ENCODE measurements at regions not wholly inside any gene's neighbourhood (a gene's known extent, or its start where the extent isn't known, plus 50 kb on each side); places are given as distances from the start of the nearest gene placed in this dataset.
A peak's percentile ranks its signal among the peaks of the same experiment; 100 is the strongest.

- no peak for DNase-seq
These were observed 335.4 kb downstream of the CXCL12 start for GRCh38 chr10:44049301-44050015.

- DNase-seq, result no peak
These were observed 337.5 kb downstream of the CXCL12 start for GRCh38 chr10:44047361-44047760.

- DNase-seq, result no peak
These were observed 338.3 kb downstream of the CXCL12 start for GRCh38 chr10:44046605-44047004.

GRCh38 chr10:44045020-44045419 lies 339.9 kb downstream of the CXCL12 start:
- DNase-seq, result no peak

GRCh38 chr10:44044549-44044948 lies 340.3 kb downstream of the CXCL12 start:
- no peak for DNase-seq

- DNase-seq, result no peak
These were observed 341.1 kb downstream of the CXCL12 start for GRCh38 chr10:44043646-44044375.

GRCh38 chr10:44042926-44043602 lies 341.8 kb downstream of the CXCL12 start:
- no peak for DNase-seq

GRCh38 chr10:44042075-44042770 lies 342.7 kb downstream of the CXCL12 start:
- no peak for DNase-seq

GRCh38 chr10:44039599-44039998 lies 345.3 kb downstream of the CXCL12 start:
- DNase-seq, result no peak

- no peak for DNase-seq
These were observed 348.5 kb downstream of the CXCL12 start for GRCh38 chr10:44036425-44036824.

GRCh38 chr10:44035474-44036197 lies 349.3 kb downstream of the CXCL12 start:
- no peak for DNase-seq

- no peak for DNase-seq
These were observed 350.0 kb downstream of the CXCL12 start for GRCh38 chr10:44034946-44035345.

GRCh38 chr10:44033008-44033407 lies 351.9 kb downstream of the CXCL12 start:
- no peak for DNase-seq

GRCh38 chr10:44032216-44032615 lies 352.7 kb downstream of the CXCL12 start:
- DNase-seq, result no peak

GRCh38 chr10:44030738-44031137 lies 354.2 kb downstream of the CXCL12 start:
- no peak for DNase-seq

- peak; percentile 8 for DNase-seq
These were observed 354.8 kb downstream of the CXCL12 start for GRCh38 chr10:44030132-44030531.

GRCh38 chr10:44028384-44029137 lies 356.3 kb downstream of the CXCL12 start:
- no peak for DNase-seq

GRCh38 chr10:44024356-44025116 lies 360.4 kb downstream of the CXCL12 start:
- DNase-seq, result no peak

GRCh38 chr10:44023517-44023916 lies 361.4 kb downstream of the CXCL12 start:
- DNase-seq, result no peak

- DNase-seq, result no peak
These were observed 362.7 kb downstream of the CXCL12 start for GRCh38 chr10:44022203-44022602.
